Vagina (tissue), 2 donors: ENCODE measurements at regions not wholly inside any gene's neighbourhood (a gene's known extent, or its start where the extent isn't known, plus 50 kb on each side); places are given as distances from the start of the nearest gene placed in this dataset.

Source experiments
- DNase-seq, 2 donors: peaks; one replicate each; pipeline ENCODE4 v3.0.0-alpha.2; 2017; ENCODE audit errors: extremely low spot score in 2 of 2
- H3K27ac ChIP-seq: fragments of 200-600 bp; sonication (generic); one replicate; pipeline ENCODE4 v1.5.1; 2019
- H3K27me3 ChIP-seq: fragments of 200-600 bp; sonication (generic); one replicate; pipeline ENCODE4 v1.5.1; 2019
- H3K36me3 ChIP-seq, 2 donors: fragments of 200-600 bp; sonication (generic); one replicate each; pipeline ENCODE4 v1.5.1; 2017 to 2019
- H3K4me1 ChIP-seq: fragments of 200-600 bp; sonication (generic); one replicate; pipeline ENCODE4 v1.5.1; 2019
- H3K4me3 ChIP-seq, 2 donors: fragments of 200-600 bp; sonication (generic); 1 replicate in 1 of 2; 2 replicates in 1 of 2; pipeline ENCODE4 v1.5.1; 2016 to 2019
- H3K9me3 ChIP-seq: fragments of 200-600 bp; sonication (generic); one replicate; pipeline ENCODE4 v1.5.1; 2019
- POLR2A ChIP-seq, 2 donors: fragments of 450-650 bp; IDR thresholded peaks; one replicate each; pipeline ENCODE4 v1.6.1; 2017; ENCODE audit warnings: antibody characterized with exemption in 2 of 2, mild to moderate bottlenecking in 2 of 2, moderate library complexity in 2 of 2
- POLR2AphosphoS5 ChIP-seq, 2 donors: sonication (generic); formaldehyde crosslinking; IDR thresholded peaks; one replicate each; pipeline ENCODE4 v1.9.0; 2017; ENCODE audit warnings: antibody characterized with exemption in 2 of 2, mild to moderate bottlenecking in 2 of 2, low read depth in 1 of 2; ENCODE audit not compliant: insufficient read depth in 1 of 2
- intact Hi-C: fragments of 100-400 bp; cut with DNase I; formaldehyde crosslinking; loops from one replicate; pipeline ENCODE4 v1.15.1; 2023
- TF ChIP-seq, protein P1 (sequence below), 3 experiments: fragments of 450-650 bp in 2 of 3; fragments of 200-600 bp in 1 of 3; sonication (generic) in 1 of 3; IDR thresholded peaks; one replicate each; pipeline ENCODE4 v1.5.1; 2017 to 2019; ENCODE audit warnings: antibody characterized with exemption in 3 of 3, mild to moderate bottlenecking in 2 of 3, moderate library complexity in 2 of 3

DNA sequence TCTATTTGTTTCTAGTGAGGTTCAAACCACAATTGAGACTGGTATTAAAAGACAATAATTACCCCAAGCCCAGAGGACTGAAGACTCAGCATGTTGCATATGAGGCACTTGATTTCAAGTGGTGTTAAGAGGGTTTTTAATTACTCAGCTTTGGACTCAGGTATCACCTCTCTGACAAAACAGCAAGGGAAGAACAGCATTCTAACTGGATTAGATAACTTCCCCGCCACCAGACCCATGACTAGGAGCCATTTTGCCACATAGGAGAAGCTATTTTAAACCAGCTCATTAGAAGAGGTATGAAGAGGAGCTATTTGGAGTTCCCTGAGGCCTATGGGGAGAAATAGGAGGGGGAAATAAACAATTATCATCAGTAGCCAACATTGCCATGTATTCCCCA lies 226.1 kb upstream of the TOX3 start:
- Histone ChIP-seq H3K4me1 (no peaks in the 10 kb centered on the region), H3K27me3 (no peaks in the 10 kb centered on the region), H3K36me3 (no peaks in the 10 kb centered on the region), H3K9me3 (no peaks in the 10 kb centered on the region), H3K4me3 (no peak overlapping the region), H3K27ac (no peak overlapping the region)
- intact Hi-C loops = no loop called here
- TF ChIP-seq POLR2AphosphoS5 (IDR thresholded peaks at IDR 0.05; ENCODE audit: insufficient read depth in 1 of 2, low read depth in 1 of 2) (no peak), POLR2A (IDR thresholded peaks at IDR 0.05) (no peak)
- TF ChIP-seq, protein P1, sequence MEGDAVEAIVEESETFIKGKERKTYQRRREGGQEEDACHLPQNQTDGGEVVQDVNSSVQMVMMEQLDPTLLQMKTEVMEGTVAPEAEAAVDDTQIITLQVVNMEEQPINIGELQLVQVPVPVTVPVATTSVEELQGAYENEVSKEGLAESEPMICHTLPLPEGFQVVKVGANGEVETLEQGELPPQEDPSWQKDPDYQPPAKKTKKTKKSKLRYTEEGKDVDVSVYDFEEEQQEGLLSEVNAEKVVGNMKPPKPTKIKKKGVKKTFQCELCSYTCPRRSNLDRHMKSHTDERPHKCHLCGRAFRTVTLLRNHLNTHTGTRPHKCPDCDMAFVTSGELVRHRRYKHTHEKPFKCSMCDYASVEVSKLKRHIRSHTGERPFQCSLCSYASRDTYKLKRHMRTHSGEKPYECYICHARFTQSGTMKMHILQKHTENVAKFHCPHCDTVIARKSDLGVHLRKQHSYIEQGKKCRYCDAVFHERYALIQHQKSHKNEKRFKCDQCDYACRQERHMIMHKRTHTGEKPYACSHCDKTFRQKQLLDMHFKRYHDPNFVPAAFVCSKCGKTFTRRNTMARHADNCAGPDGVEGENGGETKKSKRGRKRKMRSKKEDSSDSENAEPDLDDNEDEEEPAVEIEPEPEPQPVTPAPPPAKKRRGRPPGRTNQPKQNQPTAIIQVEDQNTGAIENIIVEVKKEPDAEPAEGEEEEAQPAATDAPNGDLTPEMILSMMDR (IDR thresholded peaks at IDR 0.05) = no peak
- DNase-seq = no peak

DNA sequence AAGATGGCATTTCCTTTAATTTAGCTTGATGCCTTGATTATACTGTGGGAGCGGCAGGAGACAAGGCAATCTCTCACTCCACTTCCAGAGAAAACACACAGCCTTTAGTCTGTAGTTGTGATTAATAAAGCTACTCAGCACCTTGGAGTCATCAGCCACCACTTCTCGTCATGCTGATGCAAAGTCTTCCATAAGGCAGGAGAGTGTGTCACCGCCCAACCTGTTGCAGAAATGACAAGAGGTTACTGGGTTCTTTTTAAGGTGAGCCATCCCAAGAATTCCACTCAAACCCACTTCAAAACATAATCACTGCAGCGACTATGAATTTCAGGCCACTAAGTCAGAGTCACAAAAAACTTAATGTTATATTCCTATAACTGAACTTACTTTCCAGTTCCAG lies 223.9 kb upstream of the TOX3 start:
- Histone ChIP-seq H3K9me3 (no peaks in the 10 kb centered on the region), H3K36me3 (no peaks in the 10 kb centered on the region), H3K27me3 (no peaks in the 10 kb centered on the region), H3K27ac (no peak overlapping the region), H3K4me1 (no peaks in the 10 kb centered on the region), H3K4me3 (no peak overlapping the region)
- intact Hi-C loops = no loop called here
- no peak for DNase-seq
- TF ChIP-seq POLR2AphosphoS5 (IDR thresholded peaks at IDR 0.05; ENCODE audit: insufficient read depth in 1 of 2, low read depth in 1 of 2) (no peak), POLR2A (IDR thresholded peaks at IDR 0.05) (no peak)
- TF ChIP-seq, protein P1 (IDR thresholded peaks at IDR 0.05) = no peak

DNA sequence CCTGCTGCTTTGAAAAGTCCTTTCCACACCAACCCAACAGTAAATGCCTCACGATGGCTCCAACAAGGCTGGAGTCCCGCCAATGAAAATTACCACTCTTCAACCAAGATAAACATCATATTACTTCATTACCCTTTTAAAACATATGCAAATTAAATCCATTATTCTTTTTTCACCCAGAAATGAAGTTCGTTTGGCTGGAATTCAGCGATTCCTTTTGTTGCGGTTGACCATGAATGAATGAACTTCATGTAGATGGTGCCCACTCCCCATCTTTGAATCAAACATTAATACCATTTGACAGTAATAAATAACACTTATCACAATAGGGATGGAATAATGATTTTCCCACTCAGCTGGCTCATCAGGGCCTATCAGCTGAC lies 211.5 kb upstream of the TOX3 start:
- intact Hi-C loops = no loop called here
- Histone ChIP-seq H3K27me3 (no peaks in the 10 kb centered on the region), H3K4me3 (no peak overlapping the region), H3K36me3 (no peaks in the 10 kb centered on the region), H3K27ac (no peak overlapping the region), H3K4me1 (no peaks in the 10 kb centered on the region), H3K9me3 (no peaks in the 10 kb centered on the region)
- no peak for TF ChIP-seq POLR2A (IDR thresholded peaks at IDR 0.05)
- TF ChIP-seq, protein P1 (IDR thresholded peaks at IDR 0.05) = no peak
- no peak for TF ChIP-seq POLR2AphosphoS5 (IDR thresholded peaks at IDR 0.05; ENCODE audit: insufficient read depth in 1 of 2, low read depth in 1 of 2)
- DNase-seq = no peak

DNA sequence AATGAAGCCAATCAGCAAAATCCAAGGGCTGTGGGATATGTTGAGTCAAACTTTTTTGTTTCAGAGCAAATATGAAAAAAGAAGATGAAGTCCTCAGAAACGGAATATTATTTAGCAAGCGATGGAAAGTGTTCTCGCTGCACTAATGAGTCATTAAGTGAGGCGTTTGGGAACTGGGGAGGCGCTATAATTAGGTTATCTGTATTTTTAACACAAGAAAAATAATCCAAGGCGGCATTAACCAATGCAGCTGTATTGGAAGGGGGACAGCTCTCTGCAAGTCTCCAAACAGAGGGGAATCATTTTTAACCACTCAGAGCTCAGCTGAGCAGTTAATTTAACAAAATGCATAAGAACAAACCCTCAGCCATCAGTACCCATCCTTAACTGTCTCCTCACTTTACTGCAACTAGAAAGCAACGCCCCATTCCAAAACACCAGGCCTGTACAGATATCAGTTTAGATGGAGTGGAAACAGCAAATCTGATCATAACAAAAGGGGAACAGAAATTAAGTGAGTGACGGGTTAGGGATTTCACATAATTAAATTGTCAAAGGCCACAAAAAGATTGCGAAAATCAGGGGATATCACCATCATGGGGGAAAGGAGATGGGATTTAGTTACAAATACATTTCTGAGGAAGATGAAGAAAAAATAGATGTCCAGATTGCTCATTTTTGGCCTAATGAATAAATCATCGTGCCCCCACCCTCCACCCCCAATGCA lies 211.0 kb upstream of the TOX3 start:
- Histone ChIP-seq H3K4me1 (no peaks in the 10 kb centered on the region), H3K27ac (no peak overlapping the region), H3K4me3 (no peak overlapping the region), H3K36me3 (no peaks in the 10 kb centered on the region), H3K9me3 (no peaks in the 10 kb centered on the region), H3K27me3 (no peaks in the 10 kb centered on the region)
- no peak for DNase-seq
- intact Hi-C loops = no loop called here
- TF ChIP-seq, protein P1 (IDR thresholded peaks at IDR 0.05) = no peak
- no peak for TF ChIP-seq POLR2AphosphoS5 (IDR thresholded peaks at IDR 0.05; ENCODE audit: insufficient read depth in 1 of 2, low read depth in 1 of 2)
- TF ChIP-seq POLR2A (IDR thresholded peaks at IDR 0.05) = no peak

DNA sequence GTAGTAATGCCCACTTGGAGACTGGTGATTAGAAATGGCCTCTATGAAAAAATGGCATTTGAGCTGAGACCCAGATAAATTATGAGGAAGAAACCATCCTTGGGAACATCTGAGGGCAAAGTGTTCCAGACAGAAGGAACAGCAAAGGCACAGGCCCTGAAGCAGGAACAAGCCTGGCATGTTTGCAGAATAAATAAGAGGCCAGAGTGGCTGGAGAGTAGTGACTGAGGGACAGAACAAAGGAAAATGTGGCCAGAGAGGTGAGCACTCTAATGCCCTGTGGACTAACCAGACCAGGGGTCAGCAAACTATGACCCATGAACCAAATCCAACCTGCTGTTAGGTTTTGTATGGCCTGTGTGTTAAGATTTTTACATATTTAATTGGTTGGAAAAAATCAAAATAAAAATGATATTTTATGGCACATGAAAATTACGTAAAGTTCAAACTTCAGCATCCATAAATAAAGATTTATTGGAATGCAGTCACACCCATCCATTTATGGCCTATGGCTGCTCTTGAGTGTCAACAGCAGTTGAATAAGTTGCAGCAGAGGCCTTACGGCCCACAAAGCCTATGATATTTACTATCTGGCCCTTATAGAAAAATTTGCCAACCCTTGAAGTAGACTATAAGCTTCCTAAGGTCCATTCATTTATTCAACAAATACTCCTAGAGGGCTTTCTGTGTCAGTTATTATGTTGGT lies 210.0 kb upstream of the TOX3 start:
- TF ChIP-seq POLR2A (IDR thresholded peaks at IDR 0.05) (no peak), POLR2AphosphoS5 (IDR thresholded peaks at IDR 0.05; ENCODE audit: insufficient read depth in 1 of 2, low read depth in 1 of 2) (no peak)
- TF ChIP-seq, protein P1 (IDR thresholded peaks at IDR 0.05) = no peak
- H3K27ac ChIP-seq = no peak overlapping the region
- H3K4me1 ChIP-seq = no peaks in the 10 kb centered on the region
- intact Hi-C loops = no loop called here
- no peak for DNase-seq
- no peaks in the 10 kb centered on the region for H3K9me3 ChIP-seq
- no peaks in the 10 kb centered on the region for H3K36me3 ChIP-seq
- H3K27me3 ChIP-seq = no peaks in the 10 kb centered on the region
- no peak overlapping the region for H3K4me3 ChIP-seq
